Gastroesophageal sphincter (tissue), 3 donors: ENCODE measurements at regions not wholly inside any gene's neighbourhood (a gene's known extent, or its start where the extent isn't known, plus 50 kb on each side); places are given as distances from the start of the nearest gene placed in this dataset.

Experiments
- EP300 ChIP-seq: sonication (generic); formaldehyde crosslinking; IDR thresholded peaks from one replicate; pipeline ENCODE4 v1.6.1; 2017; ENCODE audit warnings: antibody characterized with exemption, mild to moderate bottlenecking
- POLR2AphosphoS5 ChIP-seq: sonication (generic); formaldehyde crosslinking; IDR thresholded peaks from one replicate; pipeline ENCODE4 v1.6.1; 2017; ENCODE audit warnings: antibody characterized with exemption
- TF ChIP-seq, protein P1 (sequence below), 4 experiments: fragments of 200-600 bp in 2 of 4; fragments of 450-650 bp in 2 of 4; sonication (generic) in 1 of 4; IDR thresholded peaks; one replicate each; pipeline ENCODE4 v1.5.1; 2017 to 2019; ENCODE audit warnings: antibody characterized with exemption in 4 of 4, mild to moderate bottlenecking in 2 of 4, moderate library complexity in 2 of 4

DNA sequence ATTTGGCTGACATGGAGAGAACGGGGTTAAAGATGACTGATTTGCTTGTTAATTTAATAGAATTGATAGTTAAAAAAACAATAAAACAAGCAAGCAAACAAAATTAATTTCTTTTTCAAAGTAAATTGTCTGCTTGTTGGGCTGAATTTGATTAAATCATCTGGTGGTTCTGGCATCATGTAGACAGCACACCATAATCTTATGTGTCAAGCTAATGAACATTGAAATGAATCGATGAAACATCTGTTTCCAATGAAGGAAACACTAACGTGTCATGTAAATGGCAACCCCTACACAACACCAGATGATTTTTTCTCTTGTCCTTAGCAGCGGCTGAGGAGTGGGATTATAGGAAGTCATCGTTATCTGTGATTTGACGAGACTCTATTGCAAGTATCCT, 399.6 kb upstream of the RAG2 start:
- TF ChIP-seq POLR2AphosphoS5 (no peak), EP300 (no peak)
- TF ChIP-seq, protein P1, sequence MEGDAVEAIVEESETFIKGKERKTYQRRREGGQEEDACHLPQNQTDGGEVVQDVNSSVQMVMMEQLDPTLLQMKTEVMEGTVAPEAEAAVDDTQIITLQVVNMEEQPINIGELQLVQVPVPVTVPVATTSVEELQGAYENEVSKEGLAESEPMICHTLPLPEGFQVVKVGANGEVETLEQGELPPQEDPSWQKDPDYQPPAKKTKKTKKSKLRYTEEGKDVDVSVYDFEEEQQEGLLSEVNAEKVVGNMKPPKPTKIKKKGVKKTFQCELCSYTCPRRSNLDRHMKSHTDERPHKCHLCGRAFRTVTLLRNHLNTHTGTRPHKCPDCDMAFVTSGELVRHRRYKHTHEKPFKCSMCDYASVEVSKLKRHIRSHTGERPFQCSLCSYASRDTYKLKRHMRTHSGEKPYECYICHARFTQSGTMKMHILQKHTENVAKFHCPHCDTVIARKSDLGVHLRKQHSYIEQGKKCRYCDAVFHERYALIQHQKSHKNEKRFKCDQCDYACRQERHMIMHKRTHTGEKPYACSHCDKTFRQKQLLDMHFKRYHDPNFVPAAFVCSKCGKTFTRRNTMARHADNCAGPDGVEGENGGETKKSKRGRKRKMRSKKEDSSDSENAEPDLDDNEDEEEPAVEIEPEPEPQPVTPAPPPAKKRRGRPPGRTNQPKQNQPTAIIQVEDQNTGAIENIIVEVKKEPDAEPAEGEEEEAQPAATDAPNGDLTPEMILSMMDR (IDR thresholded peaks at IDR 0.05): no peak
